ENCODE measurements at regions not wholly inside any gene's neighbourhood (a gene's known extent, or its start where the extent isn't known, plus 50 kb on each side); places are given as distances from the start of the nearest gene placed in this dataset.
"Not testable (repeated sequence)": the region's sequence is repeated elsewhere in the genome, so short reads cannot be mapped to it uniquely, and the experiment has no call there.

- Histone ChIP-seq H3K27me3 (ENCODE audit: control insufficient read depth in 5 of 5, insufficient read depth in 4 of 5, low read length in 5 of 5) (no peaks in the 10 kb centered on the region), H3K4me1 (ENCODE audit: control insufficient read depth in 5 of 5, insufficient read depth in 5 of 5, low read length in 5 of 5) (no peaks in the 10 kb centered on the region), H3K4me3 (ENCODE audit: low read depth in 1 of 5, low read length in 5 of 5) (no peak overlapping the region), H3K36me3 (ENCODE audit: control insufficient read depth in 5 of 5, insufficient read depth in 5 of 5, low read length in 5 of 5) (no peaks in the 10 kb centered on the region), H3K27ac (ENCODE audit: low read depth, low read length) (no peak overlapping the region), H3K9ac (ENCODE audit: low read length in 5 of 5) (no peak overlapping the region), H3K9me3 (ENCODE audit: control insufficient read depth in 5 of 5, low read length in 5 of 5) (peaks cover 0 to 9% (median 7%) of the 10 kb centered on the region in 5 donors)
These were observed 712.6 kb upstream of the GBE1 start for GRCh38 chr3:82473864-82474541.

DNA sequence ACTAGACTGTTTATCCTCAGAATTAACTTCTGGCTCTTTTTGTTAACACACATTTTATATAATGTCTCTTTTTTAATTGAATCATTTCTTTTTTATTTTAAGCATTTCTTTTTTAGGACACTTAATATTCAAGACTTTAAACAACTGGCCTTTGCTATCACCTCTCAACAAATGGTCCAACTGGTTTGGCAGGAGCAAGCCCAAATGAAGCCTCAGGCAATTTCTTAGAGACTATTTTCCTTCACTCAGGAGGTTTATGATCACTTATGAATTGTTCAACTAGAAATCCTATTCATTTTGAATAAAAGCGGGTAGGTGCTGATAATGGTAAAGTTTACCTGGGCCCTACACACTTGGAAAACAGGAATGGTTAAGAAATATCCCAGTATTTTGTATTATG is 705.6 kb upstream of the GBE1 start:
- H3K27ac ChIP-seq (ENCODE audit: low read depth, low read length), result no peak overlapping the region
- peaks cover 0 to 2% (median 0%) of the 10 kb centered on the region in 5 donors for H3K9me3 ChIP-seq (ENCODE audit: control insufficient read depth in 5 of 5, low read length in 5 of 5)
- no peaks in the 10 kb centered on the region for H3K36me3 ChIP-seq (ENCODE audit: control insufficient read depth in 5 of 5, insufficient read depth in 5 of 5, low read length in 5 of 5)
- no peaks in the 10 kb centered on the region for H3K27me3 ChIP-seq (ENCODE audit: control insufficient read depth in 5 of 5, insufficient read depth in 4 of 5, low read length in 5 of 5)
- H3K4me1 ChIP-seq (ENCODE audit: control insufficient read depth in 5 of 5, insufficient read depth in 5 of 5, low read length in 5 of 5), result peaks cover 0 to 4% (median 0%) of the 10 kb centered on the region in 5 donors
- H3K4me3 ChIP-seq (ENCODE audit: low read depth in 1 of 5, low read length in 5 of 5), result no peak overlapping the region
- H3K9ac ChIP-seq (ENCODE audit: low read length in 5 of 5), result no peak overlapping the region

DNA sequence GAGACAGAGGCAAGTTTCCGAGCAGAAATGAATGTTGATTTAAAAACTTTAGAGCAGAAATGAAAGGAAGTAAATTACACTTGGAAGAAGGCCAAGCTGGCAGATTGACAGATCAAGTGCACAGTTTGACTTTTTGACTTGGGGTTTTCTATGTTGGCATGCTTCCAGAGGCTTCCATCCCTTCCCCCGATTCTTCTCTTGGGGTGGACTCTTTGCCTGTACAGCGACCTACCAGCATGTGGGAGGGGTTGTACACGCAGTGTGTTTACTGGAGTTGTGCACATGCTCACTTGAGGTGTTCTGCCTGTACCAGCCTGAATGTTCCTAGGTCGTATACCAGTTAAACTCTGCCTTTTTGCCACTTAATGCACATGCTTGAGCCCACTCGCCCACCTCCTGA is 701.5 kb upstream of the GBE1 start:
- Histone ChIP-seq H3K4me1 (ENCODE audit: control insufficient read depth in 5 of 5, insufficient read depth in 5 of 5, low read length in 5 of 5) (peaks cover 0 to 4% (median 0%) of the 10 kb centered on the region in 5 donors), H3K4me3 (ENCODE audit: low read depth in 1 of 5, low read length in 5 of 5) (no peak overlapping the region), H3K9ac (ENCODE audit: low read length in 5 of 5) (no peak overlapping the region), H3K27me3 (ENCODE audit: control insufficient read depth in 5 of 5, insufficient read depth in 4 of 5, low read length in 5 of 5) (no peaks in the 10 kb centered on the region), H3K36me3 (ENCODE audit: control insufficient read depth in 5 of 5, insufficient read depth in 5 of 5, low read length in 5 of 5) (no peaks in the 10 kb centered on the region), H3K9me3 (ENCODE audit: control insufficient read depth in 5 of 5, low read length in 5 of 5) (no peaks in the 10 kb centered on the region), H3K27ac (ENCODE audit: low read depth, low read length) (no peak overlapping the region)

DNA sequence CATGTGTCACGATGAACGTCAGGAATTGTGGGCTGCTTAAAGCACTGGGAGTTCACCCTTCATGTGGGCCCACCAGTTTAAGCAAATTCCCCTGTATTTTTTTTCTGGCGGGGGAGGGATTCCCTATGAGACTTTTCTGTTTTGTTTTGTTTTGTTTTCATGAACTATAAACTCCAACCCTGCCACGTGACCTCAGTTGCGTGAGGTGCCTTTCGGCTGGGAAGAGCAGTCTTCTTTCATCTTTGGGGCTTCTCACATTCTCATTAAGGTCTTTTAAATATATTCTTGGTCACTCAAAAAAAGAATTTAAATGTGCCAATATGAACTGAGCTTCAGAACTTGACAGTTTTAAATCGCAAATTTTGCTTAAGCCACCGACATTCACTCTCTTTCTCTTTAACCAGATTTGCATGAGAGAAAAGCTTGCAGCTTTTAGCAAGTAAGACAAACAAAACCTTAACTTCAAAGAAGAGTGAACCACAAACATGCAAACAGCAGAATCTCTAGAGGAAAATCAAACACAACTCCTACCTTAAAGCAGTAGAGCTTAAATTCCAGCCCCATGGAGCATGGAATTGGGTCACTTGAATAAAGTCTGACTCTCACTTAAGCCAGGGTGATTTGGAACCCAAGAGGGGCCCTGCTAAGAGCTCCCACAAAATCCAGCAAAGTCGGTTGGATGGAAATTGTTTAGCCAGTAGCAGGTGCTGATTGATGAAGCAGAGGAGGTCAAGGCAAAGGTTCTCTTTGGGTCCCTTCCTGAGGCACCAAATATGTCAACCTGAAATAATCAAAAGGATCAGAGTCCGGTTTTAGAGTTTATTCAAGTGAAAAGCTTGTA is 699.8 kb upstream of the GBE1 start:
- Histone ChIP-seq H3K9me3 (ENCODE audit: control insufficient read depth in 5 of 5, low read length in 5 of 5) (no peaks in the 10 kb centered on the region), H3K9ac (ENCODE audit: low read length in 5 of 5) (no peak overlapping the region), H3K27ac (ENCODE audit: low read depth, low read length) (no peak overlapping the region), H3K4me3 (ENCODE audit: low read depth in 1 of 5, low read length in 5 of 5) (no peak overlapping the region), H3K27me3 (ENCODE audit: control insufficient read depth in 5 of 5, insufficient read depth in 4 of 5, low read length in 5 of 5) (no peaks in the 10 kb centered on the region), H3K4me1 (ENCODE audit: control insufficient read depth in 5 of 5, insufficient read depth in 5 of 5, low read length in 5 of 5) (peaks cover 0 to 4% (median 0%) of the 10 kb centered on the region in 5 donors), H3K36me3 (ENCODE audit: control insufficient read depth in 5 of 5, insufficient read depth in 5 of 5, low read length in 5 of 5) (no peaks in the 10 kb centered on the region)

- Histone ChIP-seq H3K9me3 (ENCODE audit: control insufficient read depth in 5 of 5, low read length in 5 of 5) (peaks cover 0 to 7% (median 0%) of the 10 kb centered on the region in 5 donors), H3K27me3 (ENCODE audit: control insufficient read depth in 5 of 5, insufficient read depth in 4 of 5, low read length in 5 of 5) (no peaks in the 10 kb centered on the region), H3K9ac (ENCODE audit: low read length in 5 of 5) (no peak overlapping the region), H3K27ac (ENCODE audit: low read depth, low read length) (no peak overlapping the region), H3K4me1 (ENCODE audit: control insufficient read depth in 5 of 5, insufficient read depth in 5 of 5, low read length in 5 of 5) (no peaks in the 10 kb centered on the region), H3K4me3 (ENCODE audit: low read depth in 1 of 5, low read length in 5 of 5) (no peak overlapping the region), H3K36me3 (ENCODE audit: control insufficient read depth in 5 of 5, insufficient read depth in 5 of 5, low read length in 5 of 5) (no peaks in the 10 kb centered on the region)
These were observed 686.9 kb upstream of the GBE1 start for GRCh38 chr3:82448320-82448719.

- not testable (repeated sequence) for H3K4me1 ChIP-seq (ENCODE audit: control insufficient read depth in 5 of 5, insufficient read depth in 5 of 5, low read length in 5 of 5); H3K27ac ChIP-seq (ENCODE audit: low read depth, low read length); H3K4me3 ChIP-seq (ENCODE audit: low read depth in 1 of 5, low read length in 5 of 5); H3K9me3 ChIP-seq (ENCODE audit: control insufficient read depth in 5 of 5, low read length in 5 of 5); H3K36me3 ChIP-seq (ENCODE audit: control insufficient read depth in 5 of 5, insufficient read depth in 5 of 5, low read length in 5 of 5); H3K27me3 ChIP-seq (ENCODE audit: control insufficient read depth in 5 of 5, insufficient read depth in 4 of 5, low read length in 5 of 5); H3K9ac ChIP-seq (ENCODE audit: low read length in 5 of 5)
These were observed 667.4 kb upstream of the GBE1 start for GRCh38 chr3:82428821-82429220.

GRCh38 chr3:82424031-82424339 is 662.5 kb upstream of the GBE1 start:
- no peak overlapping the region for H3K4me3 ChIP-seq (ENCODE audit: low read depth in 1 of 5, low read length in 5 of 5)
- H3K9ac ChIP-seq (ENCODE audit: low read length in 5 of 5), result no peak overlapping the region
- no peaks in the 10 kb centered on the region for H3K4me1 ChIP-seq (ENCODE audit: control insufficient read depth in 5 of 5, insufficient read depth in 5 of 5, low read length in 5 of 5)
- no peaks in the 10 kb centered on the region for H3K36me3 ChIP-seq (ENCODE audit: control insufficient read depth in 5 of 5, insufficient read depth in 5 of 5, low read length in 5 of 5)
- H3K27me3 ChIP-seq (ENCODE audit: control insufficient read depth in 5 of 5, insufficient read depth in 4 of 5, low read length in 5 of 5), result no peaks in the 10 kb centered on the region
- H3K27ac ChIP-seq (ENCODE audit: low read depth, low read length), result no peak overlapping the region
- H3K9me3 ChIP-seq (ENCODE audit: control insufficient read depth in 5 of 5, low read length in 5 of 5), result peaks cover 0 to 2% (median 0%) of the 10 kb centered on the region in 5 donors

DNA sequence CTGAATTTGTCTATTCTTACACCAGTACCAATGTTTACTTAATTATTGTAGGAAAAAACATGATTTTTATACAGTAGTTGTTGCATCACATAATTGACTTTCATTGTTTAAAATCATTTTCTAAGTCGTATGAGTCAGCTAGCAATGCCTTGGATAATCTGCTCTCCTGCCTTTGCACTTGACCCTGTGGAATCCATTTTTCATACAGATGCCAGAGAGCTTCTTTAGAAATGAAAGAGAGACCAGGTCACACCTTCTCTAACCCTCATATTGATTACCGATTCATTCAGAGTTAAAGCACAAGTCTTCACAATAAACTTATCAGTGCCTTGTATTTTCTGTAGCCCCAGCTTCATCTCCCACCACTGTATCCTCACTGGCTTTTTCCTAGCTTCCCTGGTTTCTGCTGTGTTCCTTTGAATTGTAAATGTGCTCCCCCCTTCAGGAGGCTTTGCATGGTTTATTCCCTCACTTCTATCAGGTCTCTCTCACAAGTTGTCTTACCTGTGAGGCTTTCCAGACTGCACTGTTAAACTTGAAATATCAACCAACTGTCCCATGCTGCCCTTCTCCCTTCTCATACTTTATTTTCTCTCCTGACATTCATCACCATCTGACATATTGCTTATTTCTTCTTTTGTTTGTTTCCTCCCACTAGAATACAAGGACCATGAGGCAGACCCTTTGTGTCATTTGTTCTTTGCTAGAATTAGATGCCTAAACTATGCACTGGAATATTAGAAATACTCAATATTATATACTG is 662.0 kb upstream of the GBE1 start:
- peaks cover 0 to 2% (median 0%) of the 10 kb centered on the region in 5 donors for H3K9me3 ChIP-seq (ENCODE audit: control insufficient read depth in 5 of 5, low read length in 5 of 5)
- no peak overlapping the region for H3K4me3 ChIP-seq (ENCODE audit: low read depth in 1 of 5, low read length in 5 of 5)
- H3K9ac ChIP-seq (ENCODE audit: low read length in 5 of 5), result no peak overlapping the region
- no peaks in the 10 kb centered on the region for H3K27me3 ChIP-seq (ENCODE audit: control insufficient read depth in 5 of 5, insufficient read depth in 4 of 5, low read length in 5 of 5)
- no peaks in the 10 kb centered on the region for H3K36me3 ChIP-seq (ENCODE audit: control insufficient read depth in 5 of 5, insufficient read depth in 5 of 5, low read length in 5 of 5)
- no peak overlapping the region for H3K27ac ChIP-seq (ENCODE audit: low read depth, low read length)
- H3K4me1 ChIP-seq (ENCODE audit: control insufficient read depth in 5 of 5, insufficient read depth in 5 of 5, low read length in 5 of 5), result no peaks in the 10 kb centered on the region

GRCh38 chr3:82416830-82417229 is 655.4 kb upstream of the GBE1 start:
- Histone ChIP-seq H3K27ac (ENCODE audit: low read depth, low read length) (no peak overlapping the region), H3K4me1 (ENCODE audit: control insufficient read depth in 5 of 5, insufficient read depth in 5 of 5, low read length in 5 of 5) (no peaks in the 10 kb centered on the region), H3K9me3 (ENCODE audit: control insufficient read depth in 5 of 5, low read length in 5 of 5) (no peaks in the 10 kb centered on the region), H3K27me3 (ENCODE audit: control insufficient read depth in 5 of 5, insufficient read depth in 4 of 5, low read length in 5 of 5) (no peaks in the 10 kb centered on the region), H3K4me3 (ENCODE audit: low read depth in 1 of 5, low read length in 5 of 5) (no peak overlapping the region), H3K9ac (ENCODE audit: low read length in 5 of 5) (no peak overlapping the region), H3K36me3 (ENCODE audit: control insufficient read depth in 5 of 5, insufficient read depth in 5 of 5, low read length in 5 of 5) (no peaks in the 10 kb centered on the region)

GRCh38 chr3:82416349-82416748 is 654.9 kb upstream of the GBE1 start:
- Histone ChIP-seq H3K4me1 (ENCODE audit: control insufficient read depth in 5 of 5, insufficient read depth in 5 of 5, low read length in 5 of 5) (no peaks in the 10 kb centered on the region), H3K9ac (ENCODE audit: low read length in 5 of 5) (no peak overlapping the region), H3K27me3 (ENCODE audit: control insufficient read depth in 5 of 5, insufficient read depth in 4 of 5, low read length in 5 of 5) (no peaks in the 10 kb centered on the region), H3K9me3 (ENCODE audit: control insufficient read depth in 5 of 5, low read length in 5 of 5) (no peaks in the 10 kb centered on the region), H3K4me3 (ENCODE audit: low read depth in 1 of 5, low read length in 5 of 5) (no peak overlapping the region), H3K36me3 (ENCODE audit: control insufficient read depth in 5 of 5, insufficient read depth in 5 of 5, low read length in 5 of 5) (no peaks in the 10 kb centered on the region), H3K27ac (ENCODE audit: low read depth, low read length) (no peak overlapping the region)

Measured in subcutaneous abdominal adipose tissue (tissue), 5 donors.